Neural progenitor cell (in vitro differentiated cells): ENCODE measurements at regions not wholly inside any gene's neighbourhood (a gene's known extent, or its start where the extent isn't known, plus 50 kb on each side); places are given as distances from the start of the nearest gene placed in this dataset.

Experiments used
- EZH2 ChIP-seq: fragments of 200-600 bp; sonication (generic); IDR thresholded peaks from 2 replicates; pipeline ENCODE4 v1.6.1; 2017; ENCODE audit warnings: antibody characterized with exemption, mild to moderate bottlenecking, moderate library complexity
- TF ChIP-seq, protein P1 (sequence below): fragments of 200-600 bp; sonication (generic); IDR thresholded peaks from 2 replicates; pipeline ENCODE4 v1.5.1; 2017; ENCODE audit warnings: antibody characterized with exemption, mild to moderate bottlenecking

GRCh38 chr7:66426332-66426731, 202.3 kb upstream of the KCTD7 start:
- TF ChIP-seq, protein P1, sequence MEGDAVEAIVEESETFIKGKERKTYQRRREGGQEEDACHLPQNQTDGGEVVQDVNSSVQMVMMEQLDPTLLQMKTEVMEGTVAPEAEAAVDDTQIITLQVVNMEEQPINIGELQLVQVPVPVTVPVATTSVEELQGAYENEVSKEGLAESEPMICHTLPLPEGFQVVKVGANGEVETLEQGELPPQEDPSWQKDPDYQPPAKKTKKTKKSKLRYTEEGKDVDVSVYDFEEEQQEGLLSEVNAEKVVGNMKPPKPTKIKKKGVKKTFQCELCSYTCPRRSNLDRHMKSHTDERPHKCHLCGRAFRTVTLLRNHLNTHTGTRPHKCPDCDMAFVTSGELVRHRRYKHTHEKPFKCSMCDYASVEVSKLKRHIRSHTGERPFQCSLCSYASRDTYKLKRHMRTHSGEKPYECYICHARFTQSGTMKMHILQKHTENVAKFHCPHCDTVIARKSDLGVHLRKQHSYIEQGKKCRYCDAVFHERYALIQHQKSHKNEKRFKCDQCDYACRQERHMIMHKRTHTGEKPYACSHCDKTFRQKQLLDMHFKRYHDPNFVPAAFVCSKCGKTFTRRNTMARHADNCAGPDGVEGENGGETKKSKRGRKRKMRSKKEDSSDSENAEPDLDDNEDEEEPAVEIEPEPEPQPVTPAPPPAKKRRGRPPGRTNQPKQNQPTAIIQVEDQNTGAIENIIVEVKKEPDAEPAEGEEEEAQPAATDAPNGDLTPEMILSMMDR, result no peak
- TF ChIP-seq EZH2, result no peak
